NT2/D1 (cell line): ENCODE measurements at regions not wholly inside any gene's neighbourhood (a gene's known extent, or its start where the extent isn't known, plus 50 kb on each side); places are given as distances from the start of the nearest gene placed in this dataset.

Experiments
- SUZ12 ChIP-seq: IDR thresholded peaks from 2 replicates; pipeline ENCODE4 v1.6.1; 2011; ENCODE audit not compliant: insufficient read length, insufficient read depth; ENCODE audit errors: extremely low read depth
- YY1 ChIP-seq: IDR thresholded peaks from 2 replicates; pipeline ENCODE4 v1.6.1; 2011; ENCODE audit not compliant: insufficient read length, insufficient read depth

GRCh38 chr6:112660626-112661025, 313.5 kb downstream of the RFPL4B start:
- TF ChIP-seq YY1 (no peak), SUZ12 (no peak)
